ENCODE measurements at regions not wholly inside any gene's neighbourhood (a gene's known extent, or its start where the extent isn't known, plus 50 kb on each side); places are given as distances from the start of the nearest gene placed in this dataset.

- TF ChIP-seq CTCF (IDR thresholded peaks at IDR 0.05; ENCODE audit: insufficient read depth, low read length, poor library complexity, severe bottlenecking): no peak
These were observed 359.5 kb upstream of the TMCO5A start for GRCh38 chr15:37574985-37575384.

GRCh38 chr15:37576952-37577351 lies 357.5 kb upstream of the TMCO5A start:
- no peak overlapping the region for H3K4me3 ChIP-seq (replicated peaks; ENCODE audit: low read depth, low read length)
- no peaks in the 10 kb centered on the region for H3K27me3 ChIP-seq (replicated peaks; ENCODE audit: control insufficient read depth, insufficient read depth, low read length)
- no peaks in the 10 kb centered on the region for H3K36me3 ChIP-seq (ENCODE audit: control insufficient read depth, insufficient read depth, low read length)
- TF ChIP-seq CTCF (IDR thresholded peaks at IDR 0.05; ENCODE audit: insufficient read depth, low read length, poor library complexity, severe bottlenecking): no peak
- DNase-seq (ENCODE audit: extremely low read depth, insufficient read length): no peak

More at GRCh38 chr15:37574985-37575384, 359.5 kb upstream of the TMCO5A start:
- Histone ChIP-seq H3K27me3 (replicated peaks; ENCODE audit: control insufficient read depth, insufficient read depth, low read length) (no peaks in the 10 kb centered on the region), H3K36me3 (ENCODE audit: control insufficient read depth, insufficient read depth, low read length) (no peaks in the 10 kb centered on the region), H3K4me3 (replicated peaks; ENCODE audit: low read depth, low read length) (no peak overlapping the region)
- no peak for DNase-seq (ENCODE audit: extremely low read depth, insufficient read length)

DNA sequence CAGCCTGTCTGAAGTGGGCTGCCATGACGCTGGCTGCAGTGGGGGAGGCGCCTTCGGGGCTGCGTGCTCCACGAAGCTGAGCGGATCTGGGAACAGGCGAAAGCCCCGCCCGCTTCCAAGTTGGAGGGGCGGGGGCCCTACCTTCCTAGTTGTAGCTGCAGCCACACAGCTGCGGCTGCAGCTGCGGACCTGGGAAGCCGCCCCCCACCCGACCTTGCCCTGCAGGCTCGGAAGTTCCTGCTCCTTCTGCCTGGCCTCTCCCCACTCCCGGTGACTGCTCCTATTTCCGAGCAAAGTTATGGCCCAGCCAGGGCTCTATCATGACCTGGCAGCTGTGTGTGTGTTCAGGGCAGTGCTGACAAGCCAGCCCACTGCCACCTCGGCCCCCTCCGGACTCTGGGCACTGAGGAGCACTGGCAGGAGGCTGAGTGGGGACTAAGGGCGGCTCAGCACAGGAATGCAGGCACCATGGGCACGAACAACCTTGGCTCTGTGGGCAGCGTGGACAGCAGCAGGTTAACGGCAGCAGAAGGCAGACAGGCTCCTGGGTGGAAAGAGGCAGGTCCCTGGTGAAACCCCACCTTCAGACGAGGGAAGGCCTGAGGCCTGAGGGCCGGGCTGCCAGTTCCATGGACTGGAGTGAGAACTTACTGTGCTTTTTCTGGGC lies 352.4 kb upstream of the TMCO5A start:
- Histone ChIP-seq H3K27me3 (replicated peaks; ENCODE audit: control insufficient read depth, insufficient read depth, low read length) (no peaks in the 10 kb centered on the region), H3K36me3 (ENCODE audit: control insufficient read depth, insufficient read depth, low read length) (no peaks in the 10 kb centered on the region), H3K4me3 (replicated peaks; ENCODE audit: low read depth, low read length) (no peak overlapping the region)
- DNase-seq (ENCODE audit: extremely low read depth, insufficient read length): no peak
- TF ChIP-seq CTCF (IDR thresholded peaks at IDR 0.05; ENCODE audit: insufficient read depth, low read length, poor library complexity, severe bottlenecking): no peak

DNA sequence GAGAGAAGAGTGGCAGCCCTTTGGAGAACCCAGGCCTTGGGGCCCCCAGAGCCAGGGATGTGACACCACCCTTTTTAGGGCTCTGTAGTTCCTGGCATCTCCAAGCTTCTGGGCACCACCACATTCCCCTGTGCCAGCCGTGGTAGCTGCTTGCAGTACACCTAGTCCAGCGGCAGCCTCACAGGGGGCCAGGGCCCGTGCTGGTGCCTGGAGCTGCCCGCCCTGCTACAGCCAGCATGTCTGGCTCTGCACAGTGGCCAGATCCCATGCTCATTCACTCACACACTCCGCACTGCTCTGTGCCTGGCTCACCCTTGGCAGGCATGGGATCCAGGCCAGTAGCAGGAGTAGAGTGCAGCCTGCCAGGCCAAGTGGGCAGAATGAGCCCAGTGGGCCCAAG lies 351.6 kb upstream of the TMCO5A start:
- no peak overlapping the region for H3K4me3 ChIP-seq (replicated peaks; ENCODE audit: low read depth, low read length)
- no peaks in the 10 kb centered on the region for H3K27me3 ChIP-seq (replicated peaks; ENCODE audit: control insufficient read depth, insufficient read depth, low read length)
- H3K36me3 ChIP-seq (ENCODE audit: control insufficient read depth, insufficient read depth, low read length): no peaks in the 10 kb centered on the region
- no peak for DNase-seq (ENCODE audit: extremely low read depth, insufficient read length)
- TF ChIP-seq CTCF (IDR thresholded peaks at IDR 0.05; ENCODE audit: insufficient read depth, low read length, poor library complexity, severe bottlenecking): no peak

DNA sequence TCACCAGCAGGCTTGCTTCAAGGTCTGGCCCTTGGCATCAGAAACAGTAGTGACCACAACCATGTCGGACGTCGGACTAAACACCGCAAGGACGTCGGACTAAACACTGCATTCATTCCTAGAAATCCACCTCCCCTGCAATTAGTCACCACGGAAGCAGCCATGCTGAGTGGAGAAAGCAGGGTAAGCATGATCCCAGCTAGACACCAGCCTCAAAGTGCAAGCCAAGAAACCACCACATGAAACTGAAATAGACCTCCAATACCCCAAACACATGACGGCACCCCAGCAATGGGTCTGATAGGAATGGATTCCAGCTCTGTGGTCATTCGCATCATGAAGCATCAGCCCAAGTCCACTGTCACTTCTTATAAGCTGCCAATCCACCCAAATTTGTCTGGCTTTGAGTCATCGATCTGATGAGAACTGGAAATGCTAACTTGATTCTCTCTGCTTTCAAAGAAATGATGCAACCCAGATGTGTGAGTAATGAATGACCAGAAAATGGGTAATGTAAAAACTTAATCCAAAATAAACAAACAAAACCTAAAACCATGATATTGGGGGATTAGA lies 348.3 kb upstream of the TMCO5A start:
- Histone ChIP-seq H3K4me3 (replicated peaks; ENCODE audit: low read depth, low read length) (no peak overlapping the region), H3K27me3 (replicated peaks; ENCODE audit: control insufficient read depth, insufficient read depth, low read length) (no peaks in the 10 kb centered on the region), H3K36me3 (ENCODE audit: control insufficient read depth, insufficient read depth, low read length) (no peaks in the 10 kb centered on the region)
- TF ChIP-seq CTCF (IDR thresholded peaks at IDR 0.05; ENCODE audit: insufficient read depth, low read length, poor library complexity, severe bottlenecking): no peak
- no peak for DNase-seq (ENCODE audit: extremely low read depth, insufficient read length)

Measured in GM06990 (cell line).